SK-N-SH (cell line): ENCODE measurements at regions not wholly inside any gene's neighbourhood (a gene's known extent, or its start where the extent isn't known, plus 50 kb on each side); places are given as distances from the start of the nearest gene placed in this dataset.
A peak's percentile ranks its signal among the peaks of the same experiment; 100 is the strongest.

Experiments
- CTCF ChIA-PET: fragments of 300-600, 350-600 bp; formaldehyde crosslinking; extraction: SDS; loops from one replicate; lab custom pipeline; 2021; lab: Yijun Ruan, JAX
- POLR2A ChIA-PET: fragments of 350-600 bp; sonication (Branson Sonifier 250); formaldehyde crosslinking; extraction: SDS; loops from one replicate; lab custom pipeline; 2020; ENCODE audit warnings: antibody characterized with exemption, inconsistent platforms; lab: Yijun Ruan, JAX
- DNase-seq: peaks from one replicate; pipeline ENCODE4 v3.0.0; 2012
- H2AFZ ChIP-seq: fragments of 200-600 bp; sonication (generic); 2 replicates; pipeline ENCODE4 v1.8.1; 2016; ENCODE audit warnings: antibody characterized with exemption, mild to moderate bottlenecking, low read depth
- H3F3A ChIP-seq: fragments of 200-600 bp; sonication (generic); replicated peaks from 2 replicates; pipeline ENCODE3; 2016; ENCODE audit warnings: antibody characterized with exemption, mild to moderate bottlenecking; ENCODE audit not compliant: insufficient read depth
- H3K27ac ChIP-seq, 2 experiments: fragments of 200-500 bp in 1 of 2; fragments of 200-600 bp in 1 of 2; sonication (Bioruptor generic) in 1 of 2; sonication (generic), shearing (Covaris generic) in 1 of 2; 2 replicates each; pipeline versions ENCODE4 v1.5.1 to v1.6.1; 2014 to 2016; ENCODE audit warnings: low read depth in 2 of 2, inconsistent platforms in 1 of 2, low read length in 1 of 2, mild to moderate bottlenecking in 1 of 2, mixed read lengths in 1 of 2
- H3K27me3 ChIP-seq: fragments of 200-600 bp; sonication (generic), shearing (Covaris generic); 2 replicates; pipeline ENCODE4 v1.6.1; 2016; ENCODE audit warnings: mixed run types; ENCODE audit not compliant: insufficient read depth
- H3K36me3 ChIP-seq, 2 experiments: fragments of 200-500 bp in 1 of 2; fragments of 200-600 bp in 1 of 2; sonication (Bioruptor generic) in 1 of 2; sonication (generic) in 1 of 2; replicated peaks in 1 of 2; 2 replicates each; pipeline versions ENCODE3 to v1.5.1; 2014 to 2016; ENCODE audit warnings: low read length in 1 of 2, mild to moderate bottlenecking in 1 of 2; ENCODE audit not compliant: insufficient read depth in 2 of 2, control insufficient read depth in 1 of 2
- H3K4me1 ChIP-seq, 2 experiments: fragments of 200-500 bp in 1 of 2; fragments of 200-600 bp in 1 of 2; sonication (Bioruptor generic) in 1 of 2; sonication (generic), shearing (Covaris generic) in 1 of 2; 2 replicates each; pipeline versions ENCODE4 v1.5.1 to v1.6.1; 2014 to 2016; ENCODE audit warnings: low read depth in 1 of 2, low read length in 1 of 2, mixed run types in 1 of 2; ENCODE audit not compliant: insufficient read depth in 2 of 2, control insufficient read depth in 1 of 2
- H3K4me2 ChIP-seq: fragments of 200-600 bp; sonication (generic), shearing (Covaris generic); 2 replicates; pipeline ENCODE4 v1.6.1; 2017; ENCODE audit warnings: mixed run types
- H3K4me3 ChIP-seq, 2 experiments: fragments of 200-500 bp in 1 of 2; fragments of 200-600 bp in 1 of 2; sonication (Bioruptor generic) in 1 of 2; sonication (generic), shearing (Covaris generic) in 1 of 2; 2 replicates each; pipeline versions ENCODE4 v1.5.1 to v1.8.1; 2014 to 2016; ENCODE audit warnings: low read depth in 2 of 2, inconsistent platforms in 1 of 2, low read length in 1 of 2, mild to moderate bottlenecking in 1 of 2, mixed read lengths in 1 of 2, moderate library complexity in 1 of 2
- H3K79me2 ChIP-seq: fragments of 200-600 bp; sonication (generic); 2 replicates; pipeline ENCODE4 v1.8.1; 2017; ENCODE audit warnings: mild to moderate bottlenecking; ENCODE audit not compliant: insufficient read depth
- H3K9ac ChIP-seq: fragments of 200-600 bp; sonication (generic); 2 replicates; pipeline ENCODE4 v1.6.1; 2017; ENCODE audit warnings: mixed run types
- H3K9me2 ChIP-seq: fragments of 200-600 bp; sonication (generic); 2 replicates; pipeline ENCODE4 v1.6.1; 2017; ENCODE audit warnings: mixed run types
- H3K9me3 ChIP-seq: fragments of 200-600 bp; sonication (generic); 2 replicates; pipeline ENCODE4 v1.6.1; 2017; ENCODE audit warnings: mixed run types, mild to moderate bottlenecking, moderate library complexity
- H4K20me1 ChIP-seq: fragments of 200-600 bp; sonication (generic); 2 replicates; pipeline ENCODE4 v1.6.1; 2017; ENCODE audit warnings: mild to moderate bottlenecking, mixed run types; ENCODE audit not compliant: insufficient read depth
- CTCF ChIP-seq: fragments of 200-600 bp; sonication (generic); IDR thresholded peaks from 2 replicates; pipeline ENCODE4 v1.6.1; 2017; ENCODE audit warnings: antibody characterized with exemption, mild to moderate bottlenecking, moderate library complexity
- ELF1 ChIP-seq: IDR thresholded peaks from 2 replicates; pipeline ENCODE4 v1.4.0; 2012
- EP300 ChIP-seq, 2 experiments: IDR thresholded peaks; 2 replicates each; pipeline versions ENCODE4 v1.4.0 to v1.6.1; 2012; ENCODE audit warnings: borderline replicate concordance in 1 of 2, low read depth in 1 of 2, low read length in 1 of 2
- FOXJ3 ChIP-seq: sonication (generic); formaldehyde crosslinking; IDR thresholded peaks from 2 replicates; pipeline ENCODE4 v1.5.1; 2020; ENCODE audit warnings: mild to moderate bottlenecking, missing genetic modification reagents
- FOXM1 ChIP-seq: IDR thresholded peaks from 2 replicates; pipeline ENCODE4 v1.4.0; 2012; ENCODE audit warnings: low read depth, mild to moderate bottlenecking
- JUND ChIP-seq: IDR thresholded peaks from 2 replicates; pipeline ENCODE4 v1.4.0; 2012
- RAD21 ChIP-seq: IDR thresholded peaks from 2 replicates; pipeline ENCODE4 v1.6.1; 2012; ENCODE audit warnings: mild to moderate bottlenecking, low read length
- RFX5 ChIP-seq: IDR thresholded peaks from 2 replicates; pipeline ENCODE4 v1.6.1; 2012; ENCODE audit warnings: mild to moderate bottlenecking, improper control_type of control experiment, low read length
- SIN3A ChIP-seq: IDR thresholded peaks from 2 replicates; pipeline ENCODE4 v1.6.1; 2012; ENCODE audit warnings: low read depth, mild to moderate bottlenecking, low read length, moderate library complexity, borderline replicate concordance
- TAF1 ChIP-seq: IDR thresholded peaks from 2 replicates; pipeline ENCODE4 v1.6.1; 2012; ENCODE audit warnings: low read depth, mild to moderate bottlenecking, low read length, moderate library complexity, borderline replicate concordance
- WGBS: methylation state at CpG from one replicate; pipeline ENCODE4 v1.1.6; 2017; ENCODE audit warnings: low lambda C conversion rate; 5-methylcytosine and 5-hydroxymethylcytosine counted together
- TF ChIP-seq, protein P1 (sequence below): fragments of 150-350 bp; IDR thresholded peaks from 2 replicates; pipeline ENCODE4 v1.6.1; 2017; ENCODE audit warnings: antibody characterized with exemption, low read length, low read depth, borderline replicate concordance

- H2AFZ ChIP-seq, result no peak overlapping the region
- POLR2A ChIA-PET, result no interaction called here
- WGBS, result 55% methylated on average over 1 of the region's 1 CpG
- no peaks in the 10 kb centered on the region for H3K9me3 ChIP-seq
- no peaks in the 10 kb centered on the region for H3K36me3 ChIP-seq
- CTCF ChIA-PET, result interaction anchor here (0.9 kb wide), 1 partner anchor 16 kb away, joined by 3 read pairs; no protein-coding TSS in a partner anchor
- H3K4me2 ChIP-seq, result no peak overlapping the region
- no peak overlapping the region for H3K9ac ChIP-seq
- no peaks in the 10 kb centered on the region for H3K79me2 ChIP-seq
- TF ChIP-seq RFX5 (no peak), JUND (no peak), FOXJ3 (CRISPR knock-in tag) (no peak)
- TF ChIP-seq, protein P1, sequence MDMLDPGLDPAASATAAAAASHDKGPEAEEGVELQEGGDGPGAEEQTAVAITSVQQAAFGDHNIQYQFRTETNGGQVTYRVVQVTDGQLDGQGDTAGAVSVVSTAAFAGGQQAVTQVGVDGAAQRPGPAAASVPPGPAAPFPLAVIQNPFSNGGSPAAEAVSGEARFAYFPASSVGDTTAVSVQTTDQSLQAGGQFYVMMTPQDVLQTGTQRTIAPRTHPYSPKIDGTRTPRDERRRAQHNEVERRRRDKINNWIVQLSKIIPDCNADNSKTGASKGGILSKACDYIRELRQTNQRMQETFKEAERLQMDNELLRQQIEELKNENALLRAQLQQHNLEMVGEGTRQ, result no peak
- no peak overlapping the region for H3K4me3 ChIP-seq
- DNase-seq, result no peak
- no peak overlapping the region for H3K27ac ChIP-seq
- H3F3A ChIP-seq, result no peaks in the 10 kb centered on the region
- no peaks in the 10 kb centered on the region for H3K9me2 ChIP-seq
- H3K27me3 ChIP-seq, result no peaks in the 10 kb centered on the region
- H3K4me1 ChIP-seq, result no peaks in the 10 kb centered on the region
- no peaks in the 10 kb centered on the region for H4K20me1 ChIP-seq
Observed at GRCh38 chr1:79568411-79568810, 561.9 kb upstream of the ADGRL4 start.

GRCh38 chr1:79561521-79561978, 555.0 kb upstream of the ADGRL4 start:
- H3K9me2 ChIP-seq, result no peaks in the 10 kb centered on the region
- H3K79me2 ChIP-seq, result no peaks in the 10 kb centered on the region
- no peaks in the 10 kb centered on the region for H3K27me3 ChIP-seq
- WGBS, result no CpG with 5 or more reads among the region's 17 CpGs
- H3K27ac ChIP-seq, result no peak overlapping the region
- no peak overlapping the region for H3K4me3 ChIP-seq
- H3K36me3 ChIP-seq, result no peaks in the 10 kb centered on the region
- no peaks in the 10 kb centered on the region for H3F3A ChIP-seq
- CTCF ChIA-PET, result no interaction called here
- H2AFZ ChIP-seq, result no peak overlapping the region
- H3K4me1 ChIP-seq, result no peaks in the 10 kb centered on the region
- H3K9me3 ChIP-seq, result no peaks in the 10 kb centered on the region
- no peak for TF ChIP-seq ELF1
- no peak for TF ChIP-seq TAF1
- no peak for TF ChIP-seq FOXM1
- no peak for TF ChIP-seq RAD21
- H3K9ac ChIP-seq, result no peak overlapping the region
- H4K20me1 ChIP-seq, result no peaks in the 10 kb centered on the region
- no peak for DNase-seq
- no peak overlapping the region for H3K4me2 ChIP-seq
- POLR2A ChIA-PET, result no interaction called here

DNA sequence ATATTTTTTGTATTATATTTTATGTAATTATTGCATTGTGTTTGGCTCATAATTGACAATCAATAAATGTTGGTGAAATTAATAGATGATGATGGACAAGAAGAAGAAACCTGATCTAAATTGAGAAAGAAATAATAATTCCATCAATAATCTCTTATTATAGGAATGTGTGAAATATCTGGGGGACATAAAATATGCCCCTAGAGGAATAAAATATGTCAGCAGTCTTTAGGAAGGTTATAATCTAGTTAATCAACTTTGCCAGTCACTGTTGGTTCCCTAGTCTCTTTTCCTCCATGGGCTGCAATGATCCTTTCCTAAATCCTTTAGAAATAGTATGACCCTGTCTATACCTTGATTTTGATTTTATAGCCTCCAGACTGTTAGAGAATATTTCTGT, 549.7 kb upstream of the ADGRL4 start:
- no peaks in the 10 kb centered on the region for H3K4me1 ChIP-seq
- peak; percentile 26; the same call in 1 of the 2 replicates for TF ChIP-seq CTCF
- TF ChIP-seq RAD21, result no peak
- TF ChIP-seq SIN3A, result no peak
- TF ChIP-seq EP300 (IDR thresholded peaks at IDR 0.05; ENCODE audit: borderline replicate concordance in 1 of 2, low read depth in 1 of 2, low read length in 1 of 2), result no peak
- TF ChIP-seq, all 33 proteins: peak for 1
- no peak overlapping the region for H3K27ac ChIP-seq
- CTCF ChIA-PET, result no interaction called here
- no peaks in the 10 kb centered on the region for H4K20me1 ChIP-seq
- H3K4me3 ChIP-seq, result no peak overlapping the region
- no peaks in the 10 kb centered on the region for H3K79me2 ChIP-seq
- H3K9me2 ChIP-seq, result no peaks in the 10 kb centered on the region
- no peak overlapping the region for H3K9ac ChIP-seq
- no peaks in the 10 kb centered on the region for H3K27me3 ChIP-seq
- no peak for DNase-seq
- no peaks in the 10 kb centered on the region for H3K36me3 ChIP-seq
- no peaks in the 10 kb centered on the region for H3F3A ChIP-seq
- H3K9me3 ChIP-seq, result no peaks in the 10 kb centered on the region
- H2AFZ ChIP-seq, result no peak overlapping the region
- POLR2A ChIA-PET, result no interaction called here
- H3K4me2 ChIP-seq, result no peak overlapping the region
